Tibial nerve (tissue), 4 donors: ENCODE measurements at regions not wholly inside any gene's neighbourhood (a gene's known extent, or its start where the extent isn't known, plus 50 kb on each side); places are given as distances from the start of the nearest gene placed in this dataset.

Source experiments
- CTCF ChIP-seq, 5 experiments: fragments of 200-600 bp in 3 of 5; fragments of 450-650 bp in 2 of 5; sonication (generic) in 3 of 5; IDR thresholded peaks; one replicate each; pipeline ENCODE4 v1.5.1; 2016 to 2019; ENCODE audit warnings: antibody characterized with exemption in 5 of 5, mild to moderate bottlenecking in 3 of 5, moderate library complexity in 2 of 5
- EP300 ChIP-seq, 2 donors: sonication (generic); formaldehyde crosslinking; IDR thresholded peaks; one replicate each; pipeline ENCODE4 v1.6.1; 2017; ENCODE audit warnings: antibody characterized with exemption in 2 of 2, mild to moderate bottlenecking in 1 of 2
- POLR2A ChIP-seq, 2 donors: fragments of 450-650 bp; IDR thresholded peaks; one replicate each; pipeline ENCODE4 v1.6.1; 2017; ENCODE audit warnings: antibody characterized with exemption in 2 of 2, mild to moderate bottlenecking in 2 of 2, moderate library complexity in 2 of 2

DNA sequence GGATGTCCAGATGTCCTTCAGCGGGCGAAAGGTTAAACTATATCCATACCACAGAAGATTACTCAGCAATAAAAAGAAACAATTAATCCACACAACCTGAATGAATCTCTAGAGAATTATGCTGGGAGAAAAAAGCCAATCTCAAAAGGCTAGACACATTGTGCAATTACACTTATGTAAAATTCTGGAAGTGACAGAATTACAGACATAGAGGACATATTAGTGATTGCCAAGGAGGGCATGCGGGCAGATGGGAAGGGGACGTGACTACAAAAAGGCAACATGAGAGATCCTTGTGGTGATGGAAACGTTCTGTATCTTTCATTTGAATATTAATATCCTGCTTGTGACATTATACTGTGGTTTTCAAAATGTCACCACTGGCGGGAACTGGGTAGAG is 103.5 kb upstream of the BMAL1 start:
- TF ChIP-seq POLR2A (IDR thresholded peaks at IDR 0.05) (no peak), CTCF (IDR thresholded peaks at IDR 0.05) (no peak), EP300 (IDR thresholded peaks at IDR 0.05) (no peak)
